ENCODE measurements at regions not wholly inside any gene's neighbourhood (a gene's known extent, or its start where the extent isn't known, plus 50 kb on each side); places are given as distances from the start of the nearest gene placed in this dataset.

DNA sequence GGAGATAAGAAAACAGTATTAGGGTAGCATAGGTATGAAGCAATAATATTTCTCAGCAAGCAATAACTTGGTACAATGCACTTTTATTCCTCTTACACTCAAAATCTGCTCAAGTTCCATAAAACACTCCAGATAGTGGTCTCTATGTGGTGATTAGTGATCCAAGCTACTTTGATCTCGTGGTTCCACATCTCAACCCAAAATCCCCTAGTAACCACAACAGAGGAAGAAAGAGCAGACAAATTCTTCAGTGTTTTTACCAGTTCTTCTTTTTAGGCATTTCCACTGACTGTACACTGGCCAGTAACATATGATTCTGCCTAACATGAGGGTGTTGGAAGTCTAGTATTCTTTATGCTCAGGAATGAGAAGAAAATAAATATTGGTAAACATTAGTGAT lies 309.0 kb upstream of the PTCHD4 start:
- Mint-ChIP-seq H3K36me3 (ENCODE audit: low read depth) (no peaks in the 10 kb centered on the region), H3K27ac (ENCODE audit: unreplicated experiment) (no peak overlapping the region), H3K4me3 (ENCODE audit: unreplicated experiment) (no peak overlapping the region), H3K27me3 (ENCODE audit: low read depth) (peaks cover under 1% of the 10 kb centered on the region), H3K4me1 (ENCODE audit: low read depth) (peaks cover 12% of the 10 kb centered on the region), H3K9me3 (ENCODE audit: low read depth) (no peaks in the 10 kb centered on the region)
- TF ChIP-seq, protein P1, sequence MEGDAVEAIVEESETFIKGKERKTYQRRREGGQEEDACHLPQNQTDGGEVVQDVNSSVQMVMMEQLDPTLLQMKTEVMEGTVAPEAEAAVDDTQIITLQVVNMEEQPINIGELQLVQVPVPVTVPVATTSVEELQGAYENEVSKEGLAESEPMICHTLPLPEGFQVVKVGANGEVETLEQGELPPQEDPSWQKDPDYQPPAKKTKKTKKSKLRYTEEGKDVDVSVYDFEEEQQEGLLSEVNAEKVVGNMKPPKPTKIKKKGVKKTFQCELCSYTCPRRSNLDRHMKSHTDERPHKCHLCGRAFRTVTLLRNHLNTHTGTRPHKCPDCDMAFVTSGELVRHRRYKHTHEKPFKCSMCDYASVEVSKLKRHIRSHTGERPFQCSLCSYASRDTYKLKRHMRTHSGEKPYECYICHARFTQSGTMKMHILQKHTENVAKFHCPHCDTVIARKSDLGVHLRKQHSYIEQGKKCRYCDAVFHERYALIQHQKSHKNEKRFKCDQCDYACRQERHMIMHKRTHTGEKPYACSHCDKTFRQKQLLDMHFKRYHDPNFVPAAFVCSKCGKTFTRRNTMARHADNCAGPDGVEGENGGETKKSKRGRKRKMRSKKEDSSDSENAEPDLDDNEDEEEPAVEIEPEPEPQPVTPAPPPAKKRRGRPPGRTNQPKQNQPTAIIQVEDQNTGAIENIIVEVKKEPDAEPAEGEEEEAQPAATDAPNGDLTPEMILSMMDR (IDR thresholded peaks at IDR 0.05): no peak
- DNase-seq (ENCODE audit: low spot score): no peak

DNA sequence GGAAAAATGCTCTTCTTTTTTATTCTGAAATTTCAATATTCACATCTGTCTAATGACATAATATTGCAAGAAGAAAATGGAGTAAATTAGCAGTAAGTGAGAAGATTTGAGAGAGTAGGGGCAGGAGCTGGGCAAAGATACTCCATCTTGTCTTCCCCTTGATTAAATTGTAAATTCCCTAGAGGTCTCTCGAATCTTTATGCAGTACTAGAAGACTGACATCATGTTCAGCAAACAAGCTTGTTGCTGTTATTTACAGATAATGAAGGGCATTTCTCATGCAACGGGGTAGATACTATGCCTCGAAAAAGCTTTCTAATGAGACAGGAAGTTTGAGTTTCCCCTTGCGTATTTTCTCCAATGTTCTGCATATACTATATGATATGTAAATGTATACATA lies 306.9 kb upstream of the PTCHD4 start:
- no peak for DNase-seq (ENCODE audit: low spot score)
- TF ChIP-seq, protein P1 (IDR thresholded peaks at IDR 0.05): no peak
- Mint-ChIP-seq H3K4me3 (ENCODE audit: unreplicated experiment) (no peak overlapping the region), H3K27me3 (ENCODE audit: low read depth) (peaks cover 2% of the 10 kb centered on the region), H3K9me3 (ENCODE audit: low read depth) (no peaks in the 10 kb centered on the region), H3K27ac (ENCODE audit: unreplicated experiment) (no peak overlapping the region), H3K4me1 (ENCODE audit: low read depth) (peaks cover 7% of the 10 kb centered on the region), H3K36me3 (ENCODE audit: low read depth) (no peaks in the 10 kb centered on the region)

DNA sequence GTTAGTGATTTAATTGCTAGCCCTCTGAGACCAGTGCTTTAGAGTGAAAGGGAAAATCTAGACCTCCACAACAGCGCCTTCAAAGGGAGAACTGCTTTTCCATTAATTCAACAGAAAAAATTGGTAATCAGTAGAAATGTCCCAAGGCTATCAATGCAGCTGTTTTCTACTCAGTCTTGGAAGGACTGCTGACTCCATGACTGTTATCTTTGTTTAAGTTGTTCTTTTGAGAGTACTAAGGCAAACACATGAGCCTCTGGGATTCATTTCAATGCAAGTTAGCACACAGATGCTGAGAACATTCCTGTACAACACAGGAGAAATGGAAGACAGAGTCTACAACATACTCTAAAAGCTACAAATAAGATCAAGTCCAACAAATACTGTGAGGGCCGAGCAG lies 301.7 kb upstream of the PTCHD4 start:
- H3K9me3 Mint-ChIP-seq (ENCODE audit: low read depth): no peaks in the 10 kb centered on the region
- peaks cover 2% of the 10 kb centered on the region for H3K27me3 Mint-ChIP-seq (ENCODE audit: low read depth)
- TF ChIP-seq, protein P1 (IDR thresholded peaks at IDR 0.05): no peak
- H3K36me3 Mint-ChIP-seq (ENCODE audit: low read depth): peaks cover 1% of the 10 kb centered on the region
- DNase-seq (ENCODE audit: low spot score): no peak
- H3K4me1 Mint-ChIP-seq (ENCODE audit: low read depth): no peaks in the 10 kb centered on the region
- no peak overlapping the region for H3K27ac Mint-ChIP-seq (ENCODE audit: unreplicated experiment)
- no peak overlapping the region for H3K4me3 Mint-ChIP-seq (ENCODE audit: unreplicated experiment)

DNA sequence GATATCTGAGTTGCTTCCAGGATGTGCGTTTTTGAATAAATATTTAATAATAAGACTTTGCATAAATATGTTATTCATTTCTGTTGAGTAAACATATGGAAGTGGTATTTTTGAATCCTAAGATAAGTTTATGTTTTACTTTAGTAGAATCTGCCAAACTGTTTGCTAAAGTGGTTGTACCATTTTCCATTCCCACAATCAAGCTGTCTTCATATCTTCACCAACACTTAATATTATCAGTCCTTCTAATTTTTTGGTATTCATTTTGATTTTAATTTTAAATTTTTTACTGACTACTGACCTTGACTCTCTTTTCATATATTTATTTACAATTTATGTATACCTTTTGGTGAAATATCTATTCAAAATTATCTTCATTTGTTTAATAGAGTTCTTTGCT lies 293.9 kb upstream of the PTCHD4 start:
- no peaks in the 10 kb centered on the region for H3K4me1 Mint-ChIP-seq (ENCODE audit: low read depth)
- no peaks in the 10 kb centered on the region for H3K36me3 Mint-ChIP-seq (ENCODE audit: low read depth)
- no peak overlapping the region for H3K4me3 Mint-ChIP-seq (ENCODE audit: unreplicated experiment)
- TF ChIP-seq, protein P1 (IDR thresholded peaks at IDR 0.05): no peak
- peaks cover 4% of the 10 kb centered on the region for H3K9me3 Mint-ChIP-seq (ENCODE audit: low read depth)
- no peak overlapping the region for H3K27ac Mint-ChIP-seq (ENCODE audit: unreplicated experiment)
- no peak for DNase-seq (ENCODE audit: low spot score)
- H3K27me3 Mint-ChIP-seq (ENCODE audit: low read depth): no peaks in the 10 kb centered on the region

DNA sequence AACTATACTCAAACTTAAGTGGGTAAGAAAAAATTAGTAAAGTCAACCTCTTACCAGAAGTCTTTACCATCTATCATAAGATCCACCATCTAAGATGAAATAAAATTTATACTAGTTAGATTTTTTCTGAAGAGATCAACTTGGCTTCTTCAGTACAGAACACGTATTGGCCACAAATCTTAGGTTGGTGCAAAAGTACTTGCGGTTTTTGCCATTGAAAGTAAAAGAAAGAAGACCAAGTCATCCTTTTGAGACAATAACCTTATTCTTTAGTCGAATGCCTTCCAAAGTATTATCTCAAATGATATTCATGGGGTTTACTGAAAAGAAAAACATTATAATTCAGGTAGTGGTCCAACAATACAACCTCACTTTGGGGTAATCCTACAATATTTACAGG lies 292.6 kb upstream of the PTCHD4 start:
- Mint-ChIP-seq H3K4me3 (ENCODE audit: unreplicated experiment) (no peak overlapping the region), H3K9me3 (ENCODE audit: low read depth) (peaks cover 4% of the 10 kb centered on the region), H3K27ac (ENCODE audit: unreplicated experiment) (no peak overlapping the region), H3K27me3 (ENCODE audit: low read depth) (no peaks in the 10 kb centered on the region), H3K4me1 (ENCODE audit: low read depth) (no peaks in the 10 kb centered on the region), H3K36me3 (ENCODE audit: low read depth) (no peaks in the 10 kb centered on the region)
- TF ChIP-seq, protein P1 (IDR thresholded peaks at IDR 0.05): no peak
- no peak for DNase-seq (ENCODE audit: low spot score)

Data from chondrocyte (in vitro differentiated cells).